Stimulated activated CD4-positive, alpha-beta T cell treated with anti-CD3 and anti-CD28 coated beads, Interleukin-4, amount 100 ng/mL, for 4 hours (primary cell): ENCODE measurements at regions not wholly inside any gene's neighbourhood (a gene's known extent, or its start where the extent isn't known, plus 50 kb on each side); places are given as distances from the start of the nearest gene placed in this dataset.

Source experiments
- DNase-seq, 2 experiments: peaks; one replicate each; pipeline ENCODE4 v3.0.0-alpha.2; 2020

- no peak for DNase-seq
Measured at GRCh38 chr7:21251151-21251800, 176.6 kb upstream of the SP4 start.

- peak; percentile 12 to 16 for DNase-seq
Measured at GRCh38 chr7:21253740-21254687, 173.9 kb upstream of the SP4 start.

DNA sequence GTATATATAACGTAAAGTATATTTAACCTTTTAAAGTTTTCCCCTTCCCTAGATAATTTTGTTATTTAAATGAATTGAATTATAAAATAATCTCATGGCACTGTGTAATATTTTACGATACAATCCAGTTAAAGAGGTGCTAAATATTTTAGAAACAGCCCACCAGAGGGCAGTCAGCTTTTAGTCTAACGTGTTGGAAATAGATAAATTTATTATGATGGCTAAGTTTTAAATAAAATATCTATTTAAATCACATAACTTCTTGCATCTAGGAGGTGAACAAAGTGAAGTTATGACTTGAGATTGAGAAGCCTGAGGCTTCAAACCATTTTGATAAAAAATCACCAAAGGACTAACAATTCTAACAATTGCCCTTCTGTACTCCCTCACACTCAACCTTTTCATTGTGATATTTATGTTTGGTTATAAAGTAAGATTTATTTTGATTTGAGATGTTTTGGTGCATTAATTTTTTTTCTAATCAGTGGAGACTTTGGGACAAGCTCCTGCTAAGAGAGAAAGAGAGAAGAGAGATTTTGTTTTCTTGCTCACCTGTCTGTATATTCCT is 171.5 kb upstream of the SP4 start:
- DNase-seq, result no peak

DNA sequence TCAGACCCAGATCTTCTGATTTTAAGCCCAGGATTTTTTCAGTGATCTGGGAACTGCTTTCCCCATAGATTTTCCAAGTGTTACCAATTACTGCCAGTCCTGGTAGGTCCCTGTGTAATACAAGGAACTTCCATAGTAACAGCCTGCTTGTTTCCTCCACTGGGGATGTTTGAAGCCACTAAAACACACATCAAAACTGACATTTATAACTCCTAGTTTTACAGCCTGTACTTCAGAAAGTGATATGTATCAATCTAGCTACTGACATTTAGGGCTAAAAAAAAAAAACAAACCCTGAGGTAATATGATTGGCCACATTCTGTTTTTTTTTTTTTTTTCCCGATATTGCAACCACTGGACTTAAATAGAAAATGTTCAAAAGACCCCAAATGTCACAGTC is 166.9 kb upstream of the SP4 start:
- no peak for DNase-seq

DNA sequence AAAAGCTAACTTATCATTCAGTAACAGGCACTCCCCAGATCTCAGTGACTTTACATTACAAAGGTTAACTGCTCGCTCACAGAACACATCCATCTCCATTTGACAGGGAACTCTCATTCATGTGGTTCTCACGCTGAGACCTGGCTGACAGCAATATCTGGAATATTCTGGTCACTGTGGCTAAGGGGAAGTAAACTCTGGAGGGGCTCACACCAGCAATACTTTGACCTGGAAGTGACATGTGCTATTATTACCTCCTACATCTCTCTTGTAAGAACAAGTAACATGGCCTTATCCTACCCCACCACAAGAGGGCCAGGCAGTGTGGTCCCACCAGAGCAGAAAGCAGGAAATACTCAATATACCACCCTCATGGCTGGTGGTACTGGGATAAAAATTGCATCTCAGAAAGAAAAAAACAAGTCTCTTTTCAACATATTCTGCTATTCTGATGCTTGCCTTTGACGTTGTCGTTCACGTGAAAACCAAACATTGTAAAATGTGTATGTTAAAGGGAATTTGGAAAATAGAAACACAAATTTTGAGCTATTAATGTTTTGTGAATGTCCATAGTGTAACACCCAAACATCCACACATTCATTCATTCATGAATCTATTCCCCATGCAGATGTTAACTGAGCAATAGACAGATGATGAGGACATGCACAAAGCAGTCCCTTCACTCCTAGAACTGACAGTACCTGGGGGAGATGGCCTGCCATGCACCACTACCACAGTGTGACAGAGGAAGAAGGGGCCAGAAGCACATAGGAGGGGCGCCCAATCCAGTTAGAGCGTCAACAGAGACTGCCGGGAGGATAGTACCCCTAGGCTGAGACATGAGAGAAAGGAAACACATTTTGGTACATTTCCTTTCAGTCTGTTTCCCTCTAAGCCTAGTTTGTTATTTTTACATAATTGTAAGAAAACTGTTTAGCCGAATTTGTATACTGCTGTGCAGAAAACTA is 166.0 kb upstream of the SP4 start:
- peak; percentile 19 to 34 for DNase-seq

GRCh38 chr7:21269021-21269420 is 158.9 kb upstream of the SP4 start:
- DNase-seq, result no peak

- DNase-seq, result no peak
Measured at GRCh38 chr7:21276471-21277035, 151.3 kb upstream of the SP4 start.

- no peak for DNase-seq
Measured at GRCh38 chr7:21278944-21279343, 148.9 kb upstream of the SP4 start.

GRCh38 chr7:21281193-21281592 is 146.7 kb upstream of the SP4 start:
- no peak for DNase-seq

DNA sequence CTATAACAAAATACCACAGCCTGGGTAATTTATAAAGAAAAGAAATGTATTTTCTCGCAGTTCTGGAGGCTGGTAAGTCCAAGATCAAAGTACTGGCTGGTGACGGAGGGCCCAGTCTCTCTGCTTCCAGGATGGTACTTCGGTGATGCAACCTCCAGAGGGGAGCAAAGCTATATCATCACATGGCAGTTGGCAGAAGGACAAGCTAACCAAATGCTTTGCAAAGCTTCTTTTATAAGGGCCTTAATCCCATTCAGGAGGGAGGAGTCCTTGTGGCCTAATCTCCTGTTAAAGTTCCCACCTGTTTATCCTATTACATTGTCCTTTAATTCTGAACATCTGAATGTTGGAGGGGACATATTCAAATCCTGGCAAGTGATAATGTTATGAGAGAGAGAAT is 134.1 kb upstream of the SP4 start:
- no peak for DNase-seq

GRCh38 chr7:21299766-21300165 is 128.1 kb upstream of the SP4 start:
- no peak for DNase-seq

DNA sequence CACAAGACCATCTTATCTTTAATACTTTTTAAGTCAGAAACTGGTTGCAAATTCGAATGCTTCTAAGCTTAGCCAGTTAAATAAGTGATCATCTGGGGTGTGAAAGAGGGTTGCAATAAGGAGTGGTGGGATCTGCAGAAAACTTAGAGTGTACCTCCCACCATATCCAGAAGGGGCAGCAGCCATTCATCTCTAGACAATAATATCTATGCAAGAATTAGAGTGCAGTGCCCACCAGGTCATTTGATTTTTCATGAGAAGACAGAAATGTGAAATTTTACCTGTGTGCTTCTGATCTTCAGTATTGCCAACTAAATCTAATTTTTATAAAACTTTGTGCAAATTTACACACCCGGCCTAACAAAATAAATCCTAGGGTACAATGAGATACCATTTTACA is 127.2 kb upstream of the SP4 start:
- DNase-seq, result no peak

DNA sequence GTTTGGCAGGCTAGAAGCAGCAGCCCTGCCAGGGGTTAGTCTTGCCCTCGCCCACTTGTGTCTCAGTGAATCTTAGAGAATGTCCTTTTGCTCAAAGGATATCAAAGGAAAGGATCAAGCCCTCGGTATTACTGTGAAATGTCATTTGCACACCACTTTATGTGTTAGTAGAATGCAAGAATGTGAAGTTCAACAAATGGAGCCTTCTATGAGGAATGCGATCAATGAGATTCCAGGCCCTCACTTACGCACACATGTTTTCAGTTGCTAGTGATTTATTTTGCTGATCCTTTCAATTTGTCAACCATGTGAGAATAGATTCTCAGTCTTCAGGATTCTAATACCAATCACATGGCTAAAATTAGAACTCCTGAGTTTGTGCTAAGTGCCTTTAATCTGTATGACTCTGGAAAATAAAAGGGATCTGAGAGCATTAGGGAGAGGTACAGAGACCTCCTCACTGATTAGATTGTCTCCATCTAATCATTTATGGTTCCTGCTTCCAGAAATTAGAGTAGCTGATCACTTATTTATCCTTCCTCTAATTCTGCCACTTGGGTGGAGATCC is 123.0 kb upstream of the SP4 start:
- DNase-seq, result no peak

- no peak for DNase-seq
Measured at GRCh38 chr7:21305455-21306235, 122.2 kb upstream of the SP4 start.

- DNase-seq, result no peak
Measured at GRCh38 chr7:21314954-21315353, 112.9 kb upstream of the SP4 start.

DNA sequence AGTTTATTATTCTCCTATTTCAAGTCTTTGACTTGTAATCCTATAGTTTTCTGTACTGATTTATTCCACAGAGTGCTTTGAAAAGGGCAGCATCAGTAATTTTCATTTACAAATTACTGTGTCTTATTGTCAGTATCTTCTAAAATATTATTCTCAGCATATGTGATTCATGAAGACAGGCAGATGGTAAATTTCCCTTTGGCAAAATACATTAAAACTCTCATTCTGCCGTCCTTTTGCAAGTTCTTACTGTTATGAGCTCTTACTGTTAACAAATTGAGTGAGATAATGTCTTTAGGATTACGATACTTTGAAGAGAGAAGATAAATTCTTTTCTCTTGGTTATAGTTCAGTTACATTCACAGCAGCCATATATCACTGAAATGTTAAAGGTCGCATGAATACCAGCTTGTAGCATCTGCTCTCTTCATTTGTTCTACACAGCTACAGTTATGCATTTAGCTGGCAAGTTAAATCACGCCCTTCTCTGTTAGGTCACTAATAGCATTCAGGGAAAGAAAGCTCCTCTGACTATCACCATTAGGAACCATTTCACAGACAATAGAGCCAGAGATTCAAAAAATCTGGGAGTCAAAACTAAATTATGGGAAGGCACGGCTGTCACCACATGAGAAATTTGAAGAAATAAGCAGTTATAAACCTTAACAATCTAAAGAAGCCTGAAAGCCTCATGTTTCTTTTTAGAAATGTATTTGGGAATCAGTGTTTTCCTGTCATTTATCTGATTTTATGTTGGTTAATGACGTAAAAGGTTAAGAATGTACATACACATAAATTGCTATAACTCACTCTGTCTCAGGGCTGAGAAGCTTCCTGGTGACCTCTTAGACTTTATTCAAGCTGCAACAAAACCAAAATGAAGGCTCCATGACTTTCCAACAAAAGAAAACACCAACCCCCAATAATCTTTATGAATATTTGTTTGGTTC is 109.6 kb upstream of the SP4 start:
- no peak for DNase-seq

DNA sequence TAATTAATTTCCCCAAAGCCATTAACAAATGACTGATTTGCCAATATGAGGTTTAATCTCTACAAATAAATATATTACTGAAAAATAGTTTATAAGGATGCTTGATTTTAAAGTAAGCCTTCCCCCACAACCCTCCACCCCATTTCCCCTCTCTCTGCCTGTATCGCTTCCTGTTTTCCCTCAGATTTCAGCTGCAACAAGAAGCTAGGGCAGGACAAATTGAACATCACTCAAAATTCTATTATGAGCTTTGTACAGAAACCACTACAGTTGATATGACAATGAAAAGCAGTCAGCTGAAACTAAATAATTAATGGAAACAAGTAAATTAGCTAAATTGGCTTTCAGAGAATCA is 109.0 kb upstream of the SP4 start:
- DNase-seq, result no peak

- DNase-seq, result no peak
Measured at GRCh38 chr7:21326241-21326640, 101.6 kb upstream of the SP4 start.

DNA sequence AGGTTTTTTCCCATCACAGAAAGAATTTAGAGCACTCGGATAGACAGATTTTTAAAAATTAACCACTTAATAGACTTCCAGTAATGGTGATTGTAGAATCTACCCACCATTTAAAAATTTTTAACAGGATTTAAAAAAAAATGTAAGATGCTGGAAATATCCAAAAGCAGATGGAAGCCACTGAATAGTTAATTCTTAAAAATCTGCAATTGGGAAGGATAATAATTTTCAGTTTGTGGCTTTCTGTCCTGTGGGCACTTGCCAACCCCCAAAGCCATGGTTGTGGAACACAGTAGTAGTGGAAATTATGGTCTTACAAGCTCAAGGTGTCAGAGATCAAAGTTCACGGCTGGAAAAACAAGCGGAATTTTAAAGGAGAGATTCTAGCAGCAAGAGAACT is 101.0 kb upstream of the SP4 start:
- DNase-seq, result no peak
